ENCODE measurements at regions not wholly inside any gene's neighbourhood (a gene's known extent, or its start where the extent isn't known, plus 50 kb on each side); places are given as distances from the start of the nearest gene placed in this dataset.
A peak's percentile ranks its signal among the peaks of the same experiment; 100 is the strongest.

GRCh38 chr4:36006226-36006625 lies 238.1 kb downstream of the ARAP2 start:
- no peak overlapping the region for H3K27ac ChIP-seq (ENCODE audit: insufficient read depth, low read length)
- H3K9me3 ChIP-seq (ENCODE audit: control insufficient read depth, insufficient read depth, low read depth, low read length) = no peaks in the 10 kb centered on the region
- no peaks in the 10 kb centered on the region for H3K4me1 ChIP-seq (ENCODE audit: control insufficient read depth, extremely low read depth, insufficient read depth, low read length)
- peak; percentile 6 to 87 for DNase-seq (ENCODE audit: low read depth in 2 of 2)
- H3K36me3 ChIP-seq (ENCODE audit: control insufficient read depth, insufficient read depth, low read length) = no peaks in the 10 kb centered on the region
- no peak overlapping the region for H3K4me2 ChIP-seq (ENCODE audit: extremely low read depth, insufficient read depth, low read length)
- no peaks in the 10 kb centered on the region for H3K27me3 ChIP-seq (ENCODE audit: control insufficient read depth, insufficient read depth, low read length)
- H3K4me3 ChIP-seq (replicated peaks in 1 of 4; ENCODE audit: control extremely low read depth in 1 of 4, insufficient read depth in 1 of 4, low read depth in 3 of 4, low read length in 4 of 4) = no peak overlapping the region
- TF ChIP-seq CTCF (conservative IDR thresholded peaks at IDR 0.05 in 1 of 2, IDR thresholded peaks at IDR 0.05 in 1 of 2; ENCODE audit: low read depth in 1 of 2, low read length in 2 of 2) (no peak), EZH2 (IDR thresholded peaks at IDR 0.05; ENCODE audit: low read length, missing control alignments) (no peak)
- H3K9ac ChIP-seq (ENCODE audit: insufficient read depth, low read length) = no peak overlapping the region
- H3K79me2 ChIP-seq (ENCODE audit: control insufficient read depth, insufficient read depth, low read length) = no peaks in the 10 kb centered on the region
- H4K20me1 ChIP-seq (ENCODE audit: control insufficient read depth, extremely low read depth, insufficient read depth, low read length) = no peaks in the 10 kb centered on the region
- no peak overlapping the region for H2AFZ ChIP-seq (ENCODE audit: low read length)

- Histone ChIP-seq H2AFZ (ENCODE audit: low read length) (no peak overlapping the region), H3K36me3 (ENCODE audit: control insufficient read depth, insufficient read depth, low read length) (no peaks in the 10 kb centered on the region), H3K4me1 (ENCODE audit: control insufficient read depth, extremely low read depth, insufficient read depth, low read length) (no peaks in the 10 kb centered on the region), H3K9me3 (ENCODE audit: control insufficient read depth, insufficient read depth, low read depth, low read length) (no peaks in the 10 kb centered on the region), H3K27ac (ENCODE audit: insufficient read depth, low read length) (no peak overlapping the region), H3K4me3 (replicated peaks in 1 of 4; ENCODE audit: control extremely low read depth in 1 of 4, insufficient read depth in 1 of 4, low read depth in 3 of 4, low read length in 4 of 4) (no peak overlapping the region), H3K79me2 (ENCODE audit: control insufficient read depth, insufficient read depth, low read length) (no peaks in the 10 kb centered on the region), H4K20me1 (ENCODE audit: control insufficient read depth, extremely low read depth, insufficient read depth, low read length) (no peaks in the 10 kb centered on the region), H3K4me2 (ENCODE audit: extremely low read depth, insufficient read depth, low read length) (no peak overlapping the region), H3K9ac (ENCODE audit: insufficient read depth, low read length) (no peak overlapping the region), H3K27me3 (ENCODE audit: control insufficient read depth, insufficient read depth, low read length) (no peaks in the 10 kb centered on the region)
- DNase-seq (ENCODE audit: low read depth in 2 of 2) = peak in 1 of 2 donors; percentile 83
- TF ChIP-seq CTCF (conservative IDR thresholded peaks at IDR 0.05 in 1 of 2, IDR thresholded peaks at IDR 0.05 in 1 of 2; ENCODE audit: low read depth in 1 of 2, low read length in 2 of 2) (no peak), EZH2 (IDR thresholded peaks at IDR 0.05; ENCODE audit: low read length, missing control alignments) (no peak)
Measured at GRCh38 chr4:36010397-36010929, 233.9 kb downstream of the ARAP2 start.

- Histone ChIP-seq H3K4me3 (replicated peaks in 1 of 4; ENCODE audit: control extremely low read depth in 1 of 4, insufficient read depth in 1 of 4, low read depth in 3 of 4, low read length in 4 of 4) (no peak overlapping the region), H3K4me2 (ENCODE audit: extremely low read depth, insufficient read depth, low read length) (no peak overlapping the region), H3K9ac (ENCODE audit: insufficient read depth, low read length) (no peak overlapping the region), H3K36me3 (ENCODE audit: control insufficient read depth, insufficient read depth, low read length) (no peaks in the 10 kb centered on the region), H3K27me3 (ENCODE audit: control insufficient read depth, insufficient read depth, low read length) (no peaks in the 10 kb centered on the region), H3K27ac (ENCODE audit: insufficient read depth, low read length) (no peak overlapping the region), H3K79me2 (ENCODE audit: control insufficient read depth, insufficient read depth, low read length) (no peaks in the 10 kb centered on the region), H3K4me1 (ENCODE audit: control insufficient read depth, extremely low read depth, insufficient read depth, low read length) (no peaks in the 10 kb centered on the region), H2AFZ (ENCODE audit: low read length) (no peak overlapping the region), H3K9me3 (ENCODE audit: control insufficient read depth, insufficient read depth, low read depth, low read length) (no peaks in the 10 kb centered on the region), H4K20me1 (ENCODE audit: control insufficient read depth, extremely low read depth, insufficient read depth, low read length) (no peaks in the 10 kb centered on the region)
- TF ChIP-seq CTCF (conservative IDR thresholded peaks at IDR 0.05 in 1 of 2, IDR thresholded peaks at IDR 0.05 in 1 of 2; ENCODE audit: low read depth in 1 of 2, low read length in 2 of 2) = no peak
- TF ChIP-seq EZH2 (IDR thresholded peaks at IDR 0.05; ENCODE audit: low read length, missing control alignments) = no peak
- DNase-seq (ENCODE audit: low read depth in 2 of 2) = peak in 1 of 2 donors; percentile 67
Measured at GRCh38 chr4:36011381-36011780, 232.9 kb downstream of the ARAP2 start.

Data from fibroblast of lung (primary cell).